PC-3 (cell line): ENCODE measurements at regions not wholly inside any gene's neighbourhood (a gene's known extent, or its start where the extent isn't known, plus 50 kb on each side); places are given as distances from the start of the nearest gene placed in this dataset.

Source experiments
- ATAC-seq: fragments of 200-7000 bp; cut with Tn5 transposase; 2 replicates; pipeline ENCODE4 v1.9.1; 2020; ENCODE audit warnings: mild to moderate bottlenecking, moderate library complexity
- BruUV-seq: library from RNA; stranded (reverse); fragments of 400-500 nt; replicated peaks from 2 replicates; lab custom pipeline; 2021; lab: Mats Ljungman, UMichigan
- CTCF ChIA-PET: fragments of 300-600 bp; sonication (Branson Sonifier 250); formaldehyde crosslinking; loops from one replicate; lab custom pipeline; 2022; ENCODE audit warnings: antibody characterized with exemption; lab: Charles Lee
- POLR2A ChIA-PET: fragments of 300-600 bp; sonication (Branson Sonifier 250); formaldehyde crosslinking; loops from one replicate; lab custom pipeline; 2022; ENCODE audit warnings: antibody characterized with exemption; ENCODE audit not compliant: unreplicated experiment; lab: Charles Lee
- DNase-seq: peaks from one replicate; pipeline ENCODE4 v3.0.0-alpha.2; 2015
- H2AFZ ChIP-seq: fragments of 300-600 bp; sonication (generic); 2 replicates; pipeline ENCODE4 v1.6.0; 2016; ENCODE audit warnings: antibody characterized with exemption, low read length
- H3F3A ChIP-seq: fragments of 300-600 bp; sonication (generic); one replicate; pipeline ENCODE4 v1.6.0; 2017; ENCODE audit warnings: antibody characterized with exemption, low read length, control low read depth, mild to moderate bottlenecking; ENCODE audit not compliant: unreplicated experiment
- H3K27ac ChIP-seq: fragments of 300-600 bp; sonication (generic); 2 replicates; pipeline ENCODE4 v1.5.1; 2016; ENCODE audit warnings: mild to moderate bottlenecking, low read length
- H3K27me3 ChIP-seq: fragments of 300-600 bp; sonication (generic); 2 replicates; pipeline ENCODE4 v1.6.1; 2016; ENCODE audit warnings: low read length, mixed read lengths
- H3K36me3 ChIP-seq: fragments of 300-600 bp; sonication (generic); 2 replicates; pipeline ENCODE4 v1.6.1; 2016; ENCODE audit warnings: low read depth, mixed run types, low read length, mixed read lengths
- H3K4me1 ChIP-seq: fragments of 300-600 bp; sonication (generic); 2 replicates; pipeline ENCODE4 v1.5.1; 2016; ENCODE audit warnings: low read length; ENCODE audit not compliant: insufficient read depth
- H3K4me2 ChIP-seq: fragments of 300-600 bp; sonication (generic); 2 replicates; pipeline ENCODE4 v1.6.0; 2016; ENCODE audit warnings: low read length
- H3K4me3 ChIP-seq: fragments of 300-600 bp; sonication (generic); 2 replicates; pipeline ENCODE4 v1.5.1; 2016; ENCODE audit warnings: mild to moderate bottlenecking, low read length, mixed read lengths
- H3K79me2 ChIP-seq: fragments of 300-600 bp; sonication (generic); 2 replicates; pipeline ENCODE4 v1.6.1; 2017; ENCODE audit warnings: low read length, mixed read lengths
- H3K9ac ChIP-seq: fragments of 300-600 bp; sonication (generic); 2 replicates; pipeline ENCODE4 v1.6.0; 2016; ENCODE audit warnings: mild to moderate bottlenecking, low read length
- H3K9me2 ChIP-seq: fragments of 300-600 bp; sonication (generic); replicated peaks from 2 replicates; pipeline ENCODE4 v1.6.1; 2016; ENCODE audit warnings: mixed run types, low read length, mixed read lengths
- H3K9me3 ChIP-seq: fragments of 300-600 bp; sonication (generic); 2 replicates; pipeline ENCODE4 v1.6.1; 2016; ENCODE audit warnings: low read length, mixed read lengths
- H4K20me1 ChIP-seq: fragments of 300-600 bp; sonication (generic); 2 replicates; pipeline ENCODE4 v1.6.1; 2016; ENCODE audit warnings: low read length, mixed read lengths
- CTCF ChIP-seq: fragments of 300-600 bp; sonication (generic); conservative IDR thresholded peaks from 2 replicates; pipeline ENCODE4 v1.5.1; 2017; ENCODE audit warnings: antibody characterized with exemption, low read depth, mild to moderate bottlenecking, low read length
- EZH2 ChIP-seq: fragments of 300-600 bp; sonication (generic); IDR thresholded peaks from one replicate; pipeline ENCODE4 v1.6.1; 2017; ENCODE audit warnings: antibody characterized with exemption, mild to moderate bottlenecking, low read length; ENCODE audit not compliant: unreplicated experiment
- EZH2phosphoT487 ChIP-seq: fragments of 300-600 bp; sonication (generic); IDR thresholded peaks from 2 replicates; pipeline ENCODE4 v1.6.1; 2018; ENCODE audit warnings: mild to moderate bottlenecking, antibody characterized with exemption, low read length, borderline replicate concordance
- intact Hi-C: fragments of 100-400 bp; cut with micrococcal nuclease; formaldehyde crosslinking; loops from 2 replicates; pipeline ENCODE4 v1.9.0; 2023

- ATAC-seq (no peak), DNase-seq (no peak)
- Histone ChIP-seq H3K27ac (no peak overlapping the region), H4K20me1 (no peaks in the 10 kb centered on the region), H3K4me1 (no peaks in the 10 kb centered on the region), H3K79me2 (no peaks in the 10 kb centered on the region), H3K9ac (no peak overlapping the region), H3K9me2 (no peaks in the 10 kb centered on the region), H3K4me3 (no peak overlapping the region), H3F3A (no peaks in the 10 kb centered on the region), H3K27me3 (no peaks in the 10 kb centered on the region), H3K4me2 (no peak overlapping the region), H3K9me3 (no peaks in the 10 kb centered on the region), H2AFZ (no peak overlapping the region), H3K36me3 (no peaks in the 10 kb centered on the region)
- intact Hi-C loops, result no loop called here
- BruUV-seq, result no TSS peak
- TF ChIP-seq EZH2, result no peak
- TF ChIP-seq EZH2phosphoT487, result no peak
- POLR2A ChIA-PET, result no interaction called here
- CTCF ChIA-PET, result no interaction called here
These were observed 207.5 kb downstream of the MN1 start for GRCh38 chr22:27594020-27594419.

GRCh38 chr22:27594474-27595134 lies 207.0 kb downstream of the MN1 start:
- H3K79me2 ChIP-seq, result no peaks in the 10 kb centered on the region
- H3K27me3 ChIP-seq, result no peaks in the 10 kb centered on the region
- no peak for DNase-seq
- H3K4me2 ChIP-seq, result no peak overlapping the region
- intact Hi-C loops, result no loop called here
- no peaks in the 10 kb centered on the region for H3K9me3 ChIP-seq
- H4K20me1 ChIP-seq, result no peaks in the 10 kb centered on the region
- no peaks in the 10 kb centered on the region for H3F3A ChIP-seq
- no peak overlapping the region for H3K9ac ChIP-seq
- H3K27ac ChIP-seq, result no peak overlapping the region
- no peaks in the 10 kb centered on the region for H3K4me1 ChIP-seq
- ChIA-PET POLR2A (no interaction called here), CTCF (no interaction called here)
- no peak overlapping the region for H3K4me3 ChIP-seq
- H3K9me2 ChIP-seq, result no peaks in the 10 kb centered on the region
- ATAC-seq, result no peak
- TF ChIP-seq CTCF, result no peak
- TF ChIP-seq EZH2, result no peak
- no peak for TF ChIP-seq EZH2phosphoT487
- no TSS peak for BruUV-seq
- no peaks in the 10 kb centered on the region for H3K36me3 ChIP-seq
- H2AFZ ChIP-seq, result no peak overlapping the region

GRCh38 chr22:27596133-27596870 lies 205.3 kb downstream of the MN1 start:
- Histone ChIP-seq H3K27me3 (no peaks in the 10 kb centered on the region), H3K79me2 (no peaks in the 10 kb centered on the region), H3K4me2 (no peak overlapping the region), H4K20me1 (no peaks in the 10 kb centered on the region), H3F3A (no peaks in the 10 kb centered on the region), H2AFZ (no peak overlapping the region), H3K36me3 (no peaks in the 10 kb centered on the region), H3K9ac (no peak overlapping the region), H3K4me3 (no peak overlapping the region), H3K27ac (no peak overlapping the region), H3K9me3 (no peaks in the 10 kb centered on the region), H3K4me1 (no peaks in the 10 kb centered on the region), H3K9me2 (no peaks in the 10 kb centered on the region)
- POLR2A ChIA-PET, result no interaction called here
- CTCF ChIA-PET, result no interaction called here
- no peak for DNase-seq
- intact Hi-C loops, result no loop called here
- BruUV-seq, result no TSS peak
- no peak for ATAC-seq
- no peak for TF ChIP-seq EZH2phosphoT487
